Iris pigment epithelial cell (primary cell): ENCODE measurements at regions not wholly inside any gene's neighbourhood (a gene's known extent, or its start where the extent isn't known, plus 50 kb on each side); places are given as distances from the start of the nearest gene placed in this dataset.

Source experiments
- DNase-seq: peaks from one replicate; pipeline ENCODE4 v3.0.0-alpha.2; 2011; ENCODE audit warnings: low read depth

DNA sequence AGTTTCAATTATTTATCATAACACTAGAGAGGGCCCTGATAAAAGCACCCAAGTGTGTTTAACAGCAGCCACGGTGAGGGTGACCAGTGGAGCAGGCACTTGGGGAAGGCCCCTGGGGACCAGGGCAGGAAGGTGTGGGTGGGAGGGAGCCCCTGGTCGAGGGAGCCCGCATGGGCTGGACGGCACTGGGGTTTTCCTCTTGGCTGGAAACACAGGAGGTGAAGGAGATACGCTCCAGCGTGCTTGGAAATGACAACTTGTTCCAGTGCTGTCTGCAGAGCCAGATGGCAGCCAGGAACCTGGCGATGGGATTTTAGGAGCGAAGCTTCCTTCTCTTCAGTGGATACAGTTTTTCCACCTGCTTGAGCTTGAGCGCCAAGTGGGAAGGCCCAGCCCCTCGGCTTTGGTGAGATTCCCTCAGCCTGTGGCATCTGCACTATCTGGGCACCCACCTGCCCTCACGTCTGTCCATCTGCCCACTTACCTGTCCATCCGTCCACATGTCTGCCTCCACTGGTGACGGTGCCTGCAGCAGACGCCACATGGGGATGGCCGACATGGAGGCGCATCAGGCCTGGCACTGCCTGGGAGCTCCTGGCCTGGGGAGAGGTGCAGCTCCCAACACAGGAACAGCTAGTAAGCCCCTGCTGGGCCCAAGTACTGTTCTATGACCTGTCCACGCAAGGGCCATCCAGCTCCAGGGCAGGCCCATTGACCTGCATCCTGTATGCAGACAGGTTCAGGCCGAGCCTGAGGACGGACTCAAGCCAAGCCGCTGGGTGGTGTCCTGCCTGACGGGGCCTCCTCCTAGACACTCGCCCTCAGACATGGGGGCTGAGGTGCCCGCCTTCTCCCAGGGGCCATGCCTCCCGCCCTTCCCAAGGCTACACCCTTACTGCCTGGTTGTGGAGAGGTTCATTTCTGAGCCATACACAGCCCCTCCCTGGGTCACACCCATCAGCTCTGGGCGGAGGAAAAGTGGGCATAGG lies 192.2 kb upstream of the C14orf180 start:
- no peak for DNase-seq

DNA sequence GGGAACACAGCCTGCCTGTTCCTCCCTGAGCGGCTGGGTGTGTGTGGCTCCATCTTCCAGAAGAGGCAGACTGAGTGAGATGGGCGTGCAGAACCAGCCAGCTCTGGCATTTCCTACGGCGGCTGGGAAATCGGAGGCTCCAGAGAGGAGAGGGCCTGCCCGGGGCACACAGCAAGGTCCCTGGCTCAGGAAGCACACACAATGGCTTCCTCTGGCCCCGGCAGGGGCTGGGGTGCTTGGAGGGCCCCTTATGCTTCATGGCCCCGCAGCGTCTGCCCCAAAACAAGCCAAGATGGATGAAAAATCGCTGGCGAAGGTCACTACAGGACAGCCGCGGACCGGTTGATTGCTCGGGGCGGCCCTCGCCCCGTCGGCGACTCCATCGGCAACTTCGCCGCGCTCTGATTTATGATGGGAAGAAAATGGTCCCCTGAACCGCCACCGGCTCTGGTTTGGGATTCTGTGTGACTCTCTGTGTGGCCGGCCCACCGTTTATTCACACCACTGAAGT lies 191.5 kb upstream of the C14orf180 start:
- DNase-seq, result no peak

DNA sequence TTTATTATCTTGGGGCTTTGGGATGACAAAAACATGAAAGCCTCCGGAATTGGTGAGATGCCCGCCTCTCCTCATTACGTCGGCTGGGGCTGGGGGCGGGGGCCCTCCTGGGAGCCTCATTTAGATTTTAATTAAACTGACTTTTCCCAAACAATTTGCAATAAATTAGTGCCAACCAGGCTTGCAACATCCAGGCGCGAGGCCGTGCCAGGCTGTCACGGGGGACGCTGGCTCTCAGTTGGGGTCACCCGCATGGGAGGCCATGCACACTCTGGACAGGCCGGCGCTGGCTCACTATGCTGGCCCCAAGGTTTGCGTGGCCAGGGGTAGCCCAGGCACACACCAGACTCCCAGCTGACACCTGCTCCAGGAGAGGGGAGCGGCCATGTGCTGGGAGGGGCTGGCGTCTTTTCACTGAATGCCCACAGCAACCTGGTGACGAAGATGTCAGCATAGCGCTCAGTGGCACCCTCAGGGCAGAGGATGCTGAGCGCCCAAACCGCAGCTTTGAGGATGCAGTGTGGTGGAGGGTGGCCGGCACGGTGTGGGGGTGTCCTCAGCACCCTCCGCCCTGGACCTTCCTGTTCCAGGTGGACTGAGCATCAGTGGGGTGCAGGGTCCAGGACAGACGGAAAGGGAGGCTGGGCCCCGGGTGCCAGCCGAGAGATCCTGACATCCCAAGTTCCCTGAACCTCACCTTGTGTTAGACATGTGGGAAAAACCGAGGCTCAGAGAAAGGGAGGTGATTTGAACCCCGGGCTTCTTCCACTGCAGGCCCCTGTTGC lies 190.8 kb upstream of the C14orf180 start:
- DNase-seq, result no peak

DNA sequence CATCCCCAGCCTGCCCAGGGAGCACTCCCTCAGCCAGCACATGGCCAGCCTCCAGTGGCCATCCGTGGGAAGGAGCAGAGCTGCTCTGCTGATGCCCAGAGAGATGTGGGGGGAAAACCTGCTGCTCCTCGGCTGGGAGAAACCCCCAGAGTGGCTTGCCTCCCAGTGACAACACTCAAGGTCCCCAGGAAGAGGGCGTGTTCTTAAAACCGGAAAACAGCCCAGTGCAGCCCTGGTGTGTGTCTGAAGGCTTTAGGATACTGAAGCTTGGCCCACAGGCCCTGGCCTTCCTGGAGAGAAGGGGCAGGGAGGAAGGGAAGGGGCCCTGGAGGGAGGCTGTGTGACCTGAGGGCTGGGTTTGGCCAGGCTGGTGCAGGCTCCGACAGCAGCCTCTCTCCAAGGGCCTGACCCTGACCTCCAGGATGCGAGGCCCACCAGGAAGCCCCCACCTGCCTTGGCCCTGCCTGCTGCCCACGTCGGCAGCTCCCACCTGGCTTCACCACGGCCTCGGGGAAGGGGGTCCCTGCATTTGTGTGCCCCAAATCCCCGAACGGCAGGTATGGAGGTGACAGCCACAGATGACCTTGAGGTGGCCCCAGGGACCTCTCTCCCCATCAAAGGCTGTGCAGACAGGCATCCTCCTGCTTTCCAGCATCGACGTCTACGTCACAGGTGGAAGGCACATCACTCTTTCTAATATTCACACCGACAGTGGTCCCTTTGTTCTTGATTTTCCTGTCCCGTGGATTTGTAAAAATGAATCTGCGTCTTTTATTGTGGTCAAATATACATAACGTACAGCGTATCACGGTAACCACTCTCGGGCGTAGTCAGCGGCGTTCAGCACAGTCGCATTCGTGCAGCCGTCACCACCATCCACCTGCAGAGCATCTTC lies 190.0 kb upstream of the C14orf180 start:
- no peak for DNase-seq

GRCh38 chr14:104390221-104390931 lies 189.2 kb upstream of the C14orf180 start:
- DNase-seq, result no peak

- no peak for DNase-seq
Observed at GRCh38 chr14:104390941-104391901, 188.3 kb upstream of the C14orf180 start.

DNA sequence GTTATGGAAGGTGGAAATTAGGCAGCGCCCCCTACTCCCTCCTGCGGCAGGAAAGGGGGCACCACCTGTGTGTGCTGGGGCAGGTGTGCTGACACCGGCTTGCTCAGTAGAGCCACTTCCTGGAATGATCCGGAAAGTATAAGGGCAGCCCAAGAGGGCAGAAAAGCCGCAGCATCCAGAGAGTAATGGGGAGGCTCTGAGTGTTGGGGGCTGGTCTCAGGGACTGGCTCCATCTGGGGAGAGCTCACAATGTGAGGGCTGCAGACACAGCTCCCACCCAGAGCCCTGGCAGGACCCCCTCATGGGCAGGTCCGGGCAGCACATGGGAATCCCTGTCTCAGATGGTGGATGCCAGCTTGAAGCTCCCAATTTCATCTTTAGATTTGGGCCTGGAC lies 187.6 kb upstream of the C14orf180 start:
- DNase-seq, result no peak

DNA sequence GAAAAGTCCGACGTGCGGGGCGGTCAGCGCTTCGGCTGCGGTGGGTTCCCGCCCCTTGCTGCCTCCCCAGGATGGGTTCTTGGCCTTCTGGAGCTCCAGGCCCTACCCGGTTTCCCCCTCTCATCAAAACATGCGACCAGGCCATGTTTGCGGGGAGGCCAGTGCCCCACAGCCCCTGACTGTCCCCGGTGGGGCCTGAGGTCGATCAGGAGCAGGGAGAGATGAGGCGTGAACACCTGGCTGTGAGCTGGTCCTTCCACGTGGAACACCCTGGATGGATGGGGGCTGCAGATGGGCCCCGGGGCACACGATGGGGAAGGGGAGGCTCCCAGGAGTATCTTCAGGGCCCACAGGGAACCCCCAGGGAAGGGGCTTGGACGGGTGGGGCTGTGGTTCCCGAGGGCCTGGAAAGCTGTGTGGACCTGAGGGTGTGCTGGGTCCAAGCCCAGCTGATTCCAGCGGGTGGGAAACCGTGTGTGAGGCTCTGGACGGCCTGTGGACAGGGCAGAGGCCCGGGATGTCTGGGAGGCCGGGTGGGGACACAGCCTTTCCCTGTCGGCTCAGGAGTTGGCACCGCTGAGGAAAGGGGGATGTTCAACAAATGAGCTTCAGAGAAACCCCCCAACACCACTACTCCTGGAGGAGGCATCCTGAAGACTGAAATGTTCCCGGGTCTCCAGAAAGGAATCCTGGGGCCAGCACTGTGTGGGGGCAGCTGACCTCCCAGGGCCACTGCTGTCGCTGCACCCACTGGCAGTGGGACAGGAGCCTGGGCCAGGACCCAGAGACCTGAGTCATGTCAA lies 187.0 kb upstream of the C14orf180 start:
- no peak for DNase-seq

DNA sequence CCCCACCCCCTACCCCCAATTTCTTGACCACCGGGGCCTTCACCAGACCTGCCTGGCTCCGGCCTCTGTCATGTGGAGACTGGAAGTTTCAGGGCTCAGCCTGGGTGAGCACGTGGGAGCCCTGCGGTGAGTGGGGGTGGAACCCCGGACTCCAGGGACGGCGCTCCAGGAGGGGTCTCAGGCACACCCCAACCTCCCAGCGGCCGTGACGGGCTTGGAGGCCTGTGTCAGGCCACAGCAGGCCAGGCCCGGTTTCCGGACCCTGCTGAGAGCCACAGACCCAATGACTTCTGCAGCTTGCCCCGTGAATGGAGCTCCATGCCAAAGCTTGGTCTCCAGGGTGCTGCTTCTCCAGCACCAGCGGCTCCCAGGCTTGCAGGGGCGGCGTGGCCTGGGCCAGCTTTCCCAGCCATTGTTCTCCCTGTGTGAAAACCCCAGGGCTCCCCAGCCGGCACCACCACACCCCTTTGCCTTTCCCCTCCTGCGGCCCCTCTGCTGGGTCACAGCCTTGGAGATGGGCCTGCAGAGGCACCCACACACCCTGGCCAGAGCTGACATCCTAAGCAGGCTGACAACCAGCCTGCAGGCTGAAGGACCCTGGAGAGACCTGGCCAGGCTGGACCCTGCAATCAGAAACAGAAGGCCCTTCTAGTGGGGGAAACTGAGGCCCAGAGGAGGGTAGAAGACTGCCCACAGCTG lies 186.2 kb upstream of the C14orf180 start:
- DNase-seq, result no peak

DNA sequence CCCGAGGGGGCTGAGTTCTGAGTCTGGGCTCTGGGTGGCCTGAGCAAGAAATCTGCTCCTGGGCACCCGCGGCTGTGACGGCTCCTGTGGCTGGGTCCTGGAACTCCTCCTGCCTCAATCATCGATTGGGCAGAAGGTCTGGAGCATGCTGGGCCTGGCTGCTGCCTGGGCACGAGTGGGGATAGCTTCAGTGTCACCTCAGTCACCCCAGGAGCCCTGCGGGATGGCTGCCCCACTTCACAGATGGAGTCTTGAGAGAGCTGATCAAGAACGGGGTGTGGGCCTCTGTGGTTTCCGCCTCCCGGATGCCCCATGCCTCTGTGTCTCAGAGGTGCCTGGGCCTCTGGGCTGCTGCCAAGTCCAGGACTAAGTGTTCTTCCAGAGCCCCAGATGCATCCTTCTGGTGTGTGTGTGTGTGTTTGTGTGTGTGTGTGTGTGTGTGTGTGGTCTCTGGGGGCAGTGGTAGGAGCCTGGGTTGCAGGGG lies 185.6 kb upstream of the C14orf180 start:
- DNase-seq, result peak; percentile 12

- DNase-seq, result no peak
Observed at GRCh38 chr14:104394409-104394851, 185.1 kb upstream of the C14orf180 start.

DNA sequence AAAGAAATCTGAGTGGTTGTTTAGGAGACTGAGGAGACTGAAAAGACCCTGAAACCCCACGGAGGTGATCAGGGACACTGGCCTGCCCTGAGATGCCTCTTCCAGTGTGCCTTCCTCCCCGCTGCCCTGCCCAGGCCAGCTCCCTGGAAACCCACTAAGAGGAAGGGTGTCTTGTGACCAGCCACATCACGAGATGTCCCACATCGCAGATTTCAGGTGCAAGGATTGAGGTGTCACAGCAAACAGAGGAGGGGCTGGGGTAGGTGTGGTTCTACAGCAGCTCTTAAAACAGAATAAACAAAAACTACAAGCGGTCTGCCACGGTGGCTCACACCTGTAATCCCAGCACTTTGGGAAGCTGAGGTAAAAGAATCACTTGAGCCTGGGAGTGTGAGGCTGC lies 184.3 kb upstream of the C14orf180 start:
- DNase-seq, result no peak

- DNase-seq, result no peak
Observed at GRCh38 chr14:104395941-104396681, 183.5 kb upstream of the C14orf180 start.

- no peak for DNase-seq
Observed at GRCh38 chr14:104396682-104397470, 182.7 kb upstream of the C14orf180 start.

DNA sequence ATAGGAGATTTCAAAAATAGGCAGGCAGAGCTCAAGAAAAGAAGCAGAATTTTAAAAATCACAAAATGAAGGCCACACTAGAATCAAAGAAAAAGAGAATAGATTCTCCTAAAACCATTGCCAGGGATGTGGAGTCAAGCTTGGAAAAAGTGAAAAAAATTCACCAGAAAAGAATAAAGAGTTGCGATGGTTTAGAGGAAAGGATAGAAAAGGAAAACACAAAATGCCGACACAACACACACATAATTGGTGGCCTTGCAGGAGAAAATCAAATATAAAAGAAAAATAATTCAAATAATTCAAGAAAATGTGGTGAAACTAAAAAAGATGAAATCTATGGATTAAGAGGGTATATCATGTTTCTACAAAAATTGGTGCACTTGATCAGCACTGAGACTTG lies 181.6 kb upstream of the C14orf180 start:
- DNase-seq, result no peak

GRCh38 chr14:104398656-104399055 lies 180.9 kb upstream of the C14orf180 start:
- DNase-seq, result no peak
